DOHH2 (cell line): ENCODE measurements at regions not wholly inside any gene's neighbourhood (a gene's known extent, or its start where the extent isn't known, plus 50 kb on each side); places are given as distances from the start of the nearest gene placed in this dataset.

ENCODE experiments used
- H3F3A ChIP-seq: fragments of 200-600 bp; sonication (generic), shearing (Covaris generic); 2 replicates; pipeline ENCODE4 v1.6.0; 2016; ENCODE audit warnings: antibody characterized with exemption, mild to moderate bottlenecking; ENCODE audit not compliant: control insufficient read depth, insufficient read depth
- H3K27ac ChIP-seq: fragments of 200-600 bp; sonication (generic); 2 replicates; pipeline ENCODE4 v1.5.1; 2014; ENCODE audit warnings: low read depth, mild to moderate bottlenecking, low read length, moderate library complexity
- H3K27me3 ChIP-seq: fragments of 200-600 bp; sonication (generic); 2 replicates; pipeline ENCODE4 v1.6.1; 2014; ENCODE audit warnings: mild to moderate bottlenecking, low read length, mixed read lengths; ENCODE audit not compliant: control insufficient read depth
- H3K36me3 ChIP-seq: fragments of 200-600 bp; sonication (generic); 2 replicates; pipeline ENCODE4 v1.6.1; 2014; ENCODE audit warnings: mild to moderate bottlenecking, low read length, moderate library complexity, mixed read lengths; ENCODE audit not compliant: control insufficient read depth
- H3K4me1 ChIP-seq: fragments of 200-600 bp; sonication (generic); 2 replicates; pipeline ENCODE4 v1.6.1; 2014; ENCODE audit warnings: mild to moderate bottlenecking, low read length, mixed read lengths; ENCODE audit not compliant: control insufficient read depth
- H3K4me2 ChIP-seq: fragments of 200-600 bp; sonication (generic); 2 replicates; pipeline ENCODE4 v1.6.0; 2014; ENCODE audit warnings: mild to moderate bottlenecking, low read length, moderate library complexity
- H3K4me3 ChIP-seq: fragments of 200-600 bp; sonication (generic); 2 replicates; pipeline ENCODE4 v1.5.1; 2014; ENCODE audit warnings: mild to moderate bottlenecking, low read length, mixed read lengths
- H3K79me2 ChIP-seq: fragments of 200-600 bp; sonication (generic); 2 replicates; pipeline ENCODE4 v1.6.1; 2014; ENCODE audit warnings: mild to moderate bottlenecking, low read length, mixed read lengths; ENCODE audit not compliant: control insufficient read depth
- H3K9me2 ChIP-seq: fragments of 200-600 bp; sonication (generic); replicated peaks from 2 replicates; pipeline ENCODE4 v1.6.1; 2014; ENCODE audit warnings: mild to moderate bottlenecking, low read length, mixed read lengths; ENCODE audit not compliant: control insufficient read depth
- H3K9me3 ChIP-seq: fragments of 200-600 bp; sonication (generic); 2 replicates; pipeline ENCODE4 v1.6.1; 2014; ENCODE audit warnings: antibody characterized with exemption, low read length, mixed read lengths; ENCODE audit not compliant: control insufficient read depth, insufficient read depth
- H4K20me1 ChIP-seq: fragments of 200-600 bp; sonication (generic); 2 replicates; pipeline ENCODE4 v1.6.0; 2014; ENCODE audit warnings: low read depth, mild to moderate bottlenecking, antibody characterized with exemption, low read length, moderate library complexity; ENCODE audit not compliant: control insufficient read depth, insufficient read depth
- CTCF ChIP-seq: fragments of 200-600 bp; sonication (generic); IDR thresholded peaks from one replicate; pipeline ENCODE4 v1.5.1; 2014; ENCODE audit warnings: antibody characterized with exemption, mild to moderate bottlenecking, low read depth, low read length; ENCODE audit not compliant: poor library complexity, severe bottlenecking
- EZH2phosphoT487 ChIP-seq: fragments of 200-600 bp; sonication (generic); IDR thresholded peaks from 2 replicates; pipeline ENCODE4 v1.6.1; 2017; ENCODE audit warnings: borderline replicate concordance, mild to moderate bottlenecking, antibody characterized with exemption, low read length, moderate library complexity, mixed read lengths

GRCh38 chr2:147198651-147199171 is 646.1 kb upstream of the ACVR2A start:
- peaks cover 13% of the 10 kb centered on the region for H3F3A ChIP-seq
- no peaks in the 10 kb centered on the region for H4K20me1 ChIP-seq
- H3K27ac ChIP-seq, result peak overlapping the region; percentile 91
- no peak for TF ChIP-seq CTCF
- no peak for TF ChIP-seq EZH2phosphoT487
- H3K79me2 ChIP-seq, result no peaks in the 10 kb centered on the region
- H3K9me3 ChIP-seq, result 0 out of 2 replicates have a peak, but pooled peaks cover 4% of the 10 kb centered on the region
- no peaks in the 10 kb centered on the region for H3K27me3 ChIP-seq
- H3K36me3 ChIP-seq, result peaks cover 4% of the 10 kb centered on the region; the same call in 1 of the 2 replicates
- no peaks in the 10 kb centered on the region for H3K9me2 ChIP-seq
- peak overlapping the region; percentile 72 for H3K4me2 ChIP-seq
- peaks cover 41% of the 10 kb centered on the region for H3K4me1 ChIP-seq
- peak overlapping the region; percentile 55 for H3K4me3 ChIP-seq

GRCh38 chr2:147197754-147198483 is 646.9 kb upstream of the ACVR2A start:
- Histone ChIP-seq H3K4me3 (peak overlapping the region; percentile 55), H4K20me1 (no peaks in the 10 kb centered on the region), H3K4me2 (peak overlapping the region; percentile 72), H3K79me2 (no peaks in the 10 kb centered on the region), H3K36me3 (peaks cover 4% of the 10 kb centered on the region; the same call in 1 of the 2 replicates), H3K9me2 (no peaks in the 10 kb centered on the region), H3F3A (peaks cover 13% of the 10 kb centered on the region), H3K27me3 (no peaks in the 10 kb centered on the region), H3K27ac (peak overlapping the region; percentile 91), H3K4me1 (peaks cover 41% of the 10 kb centered on the region), H3K9me3 (0 out of 2 replicates have a peak, but pooled peaks cover 4% of the 10 kb centered on the region)
- no peak for TF ChIP-seq EZH2phosphoT487
- TF ChIP-seq CTCF, result no peak

- Histone ChIP-seq H3K27me3 (no peaks in the 10 kb centered on the region), H3K4me3 (no peak overlapping the region), H3K79me2 (no peaks in the 10 kb centered on the region), H3F3A (no peaks in the 10 kb centered on the region), H4K20me1 (no peaks in the 10 kb centered on the region), H3K27ac (no peak overlapping the region), H3K9me2 (no peaks in the 10 kb centered on the region), H3K4me1 (peaks cover 13% of the 10 kb centered on the region), H3K4me2 (no peak overlapping the region), H3K36me3 (no peaks in the 10 kb centered on the region), H3K9me3 (no peaks in the 10 kb centered on the region; the same call in 1 of the 2 replicates)
- TF ChIP-seq CTCF (no peak), EZH2phosphoT487 (no peak)
Observed at GRCh38 chr2:147182260-147182659, 662.6 kb upstream of the ACVR2A start.
